Upper lobe of left lung (tissue), 4 donors: ENCODE measurements at regions not wholly inside any gene's neighbourhood (a gene's known extent, or its start where the extent isn't known, plus 50 kb on each side); places are given as distances from the start of the nearest gene placed in this dataset.
"Not testable (repeated sequence)": the region's sequence is repeated elsewhere in the genome, so short reads cannot be mapped to it uniquely, and the experiment has no call there.

Experiments used
- CTCF ChIP-seq, 6 experiments: fragments of 450-650 bp in 4 of 6; fragments of 200-600 bp in 2 of 6; sonication (generic) in 2 of 6; IDR thresholded peaks; one replicate each; pipeline ENCODE4 v1.5.1; 2016 to 2019; ENCODE audit warnings: antibody characterized with exemption in 6 of 6
- EP300 ChIP-seq, 4 donors: sonication (generic); formaldehyde crosslinking; IDR thresholded peaks; one replicate each; pipeline ENCODE4 v1.5.1; 2017; ENCODE audit warnings: antibody characterized with exemption in 4 of 4, control low read depth in 2 of 4
- POLR2A ChIP-seq, 4 donors: fragments of 450-650 bp; IDR thresholded peaks; one replicate each; pipeline ENCODE4 v1.5.1; 2016 to 2017; ENCODE audit warnings: antibody characterized with exemption in 4 of 4, mild to moderate bottlenecking in 2 of 4

- not testable (repeated sequence) for TF ChIP-seq POLR2A, EP300, CTCF (IDR thresholded peaks at IDR 0.05)
These were observed 83.5 kb upstream of the SFSWAP start for GRCh38 chr12:131627151-131628022.
